Epithelial cell of proximal tubule (primary cell): ENCODE measurements at regions not wholly inside any gene's neighbourhood (a gene's known extent, or its start where the extent isn't known, plus 50 kb on each side); places are given as distances from the start of the nearest gene placed in this dataset.

Experiments
- DNase-seq: peaks from one replicate; pipeline ENCODE4 v3.0.0-alpha.2; 2011; ENCODE audit warnings: low read depth
- H3K4me3 ChIP-seq: 2 replicates; pipeline ENCODE4 v1.5.1; 2011; ENCODE audit warnings: low read depth, mild to moderate bottlenecking, low read length
- CTCF ChIP-seq: conservative IDR thresholded peaks from 2 replicates; pipeline ENCODE4 v1.5.1; 2012; ENCODE audit warnings: low read depth, mild to moderate bottlenecking, low read length

GRCh38 chr12:123065676-123066383, 85.1 kb downstream of the PITPNM2 start:
- no peak overlapping the region for H3K4me3 ChIP-seq
- no peak for TF ChIP-seq CTCF
- no peak for DNase-seq

GRCh38 chr12:123064885-123065619, 84.6 kb downstream of the ARL6IP4 start:
- TF ChIP-seq CTCF = no peak
- H3K4me3 ChIP-seq = no peak overlapping the region
- no peak for DNase-seq

- no peak overlapping the region for H3K4me3 ChIP-seq
- TF ChIP-seq CTCF = no peak
Measured at GRCh38 chr12:123064366-123064765, 83.9 kb downstream of the ARL6IP4 start.

GRCh38 chr12:123063535-123063934, 83.1 kb downstream of the ARL6IP4 start:
- no peak for DNase-seq
- peak; percentile 48 for TF ChIP-seq CTCF
- no peak overlapping the region for H3K4me3 ChIP-seq

More at GRCh38 chr12:123064366-123064765, 83.9 kb downstream of the ARL6IP4 start:
- DNase-seq = no peak

GRCh38 chr12:123062681-123063486, 82.4 kb downstream of the ARL6IP4 start:
- peak; percentile 43 for DNase-seq
- H3K4me3 ChIP-seq = no peak overlapping the region
- TF ChIP-seq CTCF = no peak

GRCh38 chr12:123061441-123062205, 81.1 kb downstream of the ARL6IP4 start:
- no peak for DNase-seq

More at GRCh38 chr12:123061441-123062205, 81.1 kb downstream of the ARL6IP4 start:
- no peak overlapping the region for H3K4me3 ChIP-seq
- no peak for TF ChIP-seq CTCF
